GM23248 (cell line): ENCODE measurements at regions not wholly inside any gene's neighbourhood (a gene's known extent, or its start where the extent isn't known, plus 50 kb on each side); places are given as distances from the start of the nearest gene placed in this dataset.

ENCODE experiments used
- EZH2 ChIP-seq: fragments of 200-600 bp; sonication (generic); IDR thresholded peaks from 2 replicates; pipeline ENCODE4 v1.6.1; 2018; ENCODE audit warnings: antibody characterized with exemption, mild to moderate bottlenecking; ENCODE audit not compliant: insufficient read depth, poor library complexity, severe bottlenecking
- EZH2phosphoT487 ChIP-seq: fragments of 200-600 bp; sonication (generic); IDR thresholded peaks from 2 replicates; pipeline ENCODE4 v1.6.1; 2018; ENCODE audit warnings: antibody characterized with exemption, moderate library complexity, mild to moderate bottlenecking, low read depth; ENCODE audit not compliant: insufficient read depth

DNA sequence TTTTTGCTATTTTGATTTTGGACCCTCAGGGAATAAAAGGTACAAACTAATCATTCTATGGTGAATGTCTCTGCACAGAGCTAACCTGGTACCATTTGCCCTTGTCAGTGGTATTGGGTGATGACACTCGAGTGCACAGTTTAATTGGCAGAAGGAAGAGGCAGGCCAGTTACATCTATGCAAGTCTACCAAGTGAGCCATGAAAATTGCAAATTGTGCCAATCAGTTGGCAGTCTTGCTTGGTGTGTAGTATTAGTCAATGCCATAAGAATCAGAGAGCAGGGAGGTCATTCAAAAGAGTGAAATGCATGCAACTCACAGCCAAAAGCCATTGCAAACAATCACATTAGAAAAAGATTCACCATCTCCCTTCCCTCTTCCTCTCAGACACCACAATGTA lies 479.6 kb downstream of the ADAMTS20 start:
- TF ChIP-seq EZH2 (no peak), EZH2phosphoT487 (no peak)
